Naive thymus-derived CD4-positive, alpha-beta T cell (primary cell): ENCODE measurements at regions not wholly inside any gene's neighbourhood (a gene's known extent, or its start where the extent isn't known, plus 50 kb on each side); places are given as distances from the start of the nearest gene placed in this dataset.

Experiments
- ATAC-seq: fragments of 150-1000 bp; cut with Tn5 transposase; 2 replicates; pipeline ENCODE4 v1.10.0; 2021; ENCODE audit warnings: mild to moderate bottlenecking, moderate library complexity
- CTCF ChIA-PET: fragments of 350-600 bp; sonication (Branson Sonifier 250); formaldehyde crosslinking; loops from one replicate; lab custom pipeline; 2021; ENCODE audit warnings: antibody characterized with exemption; lab: Charles Lee
- POLR2A ChIA-PET: fragments of 350-600 bp; sonication (Branson Sonifier 250); formaldehyde crosslinking; loops from one replicate; lab custom pipeline; 2021; ENCODE audit warnings: antibody characterized with exemption, inconsistent platforms; lab: Charles Lee
- DNase-seq, 9 donors: peaks; one replicate each; pipeline versions ENCODE4 v3.0.0 to v3.0.0-alpha.2; 2020 to 2022; ENCODE audit warnings: mixed read lengths in 1 of 9
- H3K27ac ChIP-seq: one replicate; pipeline ENCODE4 v1.7.0; 2013; ENCODE audit warnings: mild to moderate bottlenecking, low read depth, low read length, moderate library complexity
- H3K27me3 ChIP-seq, 2 donors: one replicate each; pipeline ENCODE4 v1.7.0; 2013; ENCODE audit warnings: low read length in 2 of 2, mild to moderate bottlenecking in 2 of 2, moderate library complexity in 2 of 2; ENCODE audit not compliant: control insufficient read depth in 2 of 2, insufficient read depth in 2 of 2
- H3K36me3 ChIP-seq, 3 experiments: 1 replicate in 2 of 3; 2 replicates in 1 of 3; pipeline ENCODE4 v1.7.0; 2013; ENCODE audit warnings: low read length in 3 of 3, mild to moderate bottlenecking in 3 of 3, moderate library complexity in 1 of 3; ENCODE audit not compliant: insufficient read depth in 3 of 3, control insufficient read depth in 2 of 3
- H3K4me1 ChIP-seq, 2 donors: one replicate each; pipeline ENCODE4 v1.7.0; 2013; ENCODE audit warnings: low read length in 2 of 2, mild to moderate bottlenecking in 2 of 2, moderate library complexity in 1 of 2; ENCODE audit not compliant: control insufficient read depth in 2 of 2, insufficient read depth in 2 of 2
- H3K4me3 ChIP-seq: 2 replicates; pipeline ENCODE4 v1.7.0; 2013; ENCODE audit warnings: mild to moderate bottlenecking, low read length
- H3K9me3 ChIP-seq, 3 experiments: 1 replicate in 2 of 3; 2 replicates in 1 of 3; pipeline ENCODE4 v1.7.0; 2013; ENCODE audit warnings: low read length in 3 of 3; ENCODE audit not compliant: control insufficient read depth in 2 of 3
- H3K27ac Mint-ChIP-seq, 9 donors: one replicate each; pipeline ENCODE4 v1.8.0; 2020 to 2022; ENCODE audit warnings: mixed read lengths in 9 of 9, mild to moderate bottlenecking in 8 of 9, moderate library complexity in 5 of 9, inconsistent platforms in 2 of 9
- H3K27me3 Mint-ChIP-seq, 5 donors: one replicate each; pipeline ENCODE4 v1.8.0; 2021 to 2022; ENCODE audit warnings: mixed read lengths in 5 of 5, mild to moderate bottlenecking in 1 of 5
- H3K36me3 Mint-ChIP-seq, 5 donors: one replicate each; pipeline ENCODE4 v1.8.0; 2020 to 2022; ENCODE audit warnings: mixed read lengths in 5 of 5, mild to moderate bottlenecking in 3 of 5, inconsistent platforms in 1 of 5
- H3K4me1 Mint-ChIP-seq, 7 donors: one replicate each; pipeline ENCODE4 v1.8.0; 2020 to 2022; ENCODE audit warnings: mixed read lengths in 7 of 7, mild to moderate bottlenecking in 3 of 7, inconsistent platforms in 1 of 7
- H3K4me3 Mint-ChIP-seq, 10 donors: one replicate each; pipeline ENCODE4 v1.8.0; 2020 to 2022; ENCODE audit warnings: mild to moderate bottlenecking in 10 of 10, mixed read lengths in 10 of 10, moderate library complexity in 6 of 10, inconsistent platforms in 2 of 10
- H3K9me3 Mint-ChIP-seq, 11 donors: one replicate each; pipeline ENCODE4 v1.8.0; 2020 to 2022; ENCODE audit warnings: mixed read lengths in 11 of 11, mild to moderate bottlenecking in 4 of 11, inconsistent platforms in 1 of 11, moderate library complexity in 1 of 11
- intact Hi-C, 2 donors: fragments of 100-400 bp; cut with micrococcal nuclease; formaldehyde crosslinking; loops; one replicate each; pipeline ENCODE4 v1.15.1; 2023

GRCh38 chr15:79721256-79721655 lies 175.6 kb downstream of the MTHFS start:
- Histone ChIP-seq H3K9me3 (no peaks in the 10 kb centered on the region), H3K4me3 (no peak overlapping the region), H3K4me1 (no peaks in the 10 kb centered on the region), H3K27ac (no peak overlapping the region), H3K27me3 (no peaks in the 10 kb centered on the region), H3K36me3 (no peaks in the 10 kb centered on the region)
- ChIA-PET POLR2A (no interaction called here), CTCF (no interaction called here)
- peaks cover 5 to 36% (median 14%) of the 10 kb centered on the region in 5 donors for H3K27me3 Mint-ChIP-seq
- peaks cover 0 to 7% (median 0%) of the 10 kb centered on the region in 11 donors for H3K9me3 Mint-ChIP-seq
- DNase-seq = no peak
- no peak overlapping the region for H3K4me3 Mint-ChIP-seq
- no peak overlapping the region for H3K27ac Mint-ChIP-seq
- no peaks in the 10 kb centered on the region for H3K4me1 Mint-ChIP-seq
- no peak for ATAC-seq
- H3K36me3 Mint-ChIP-seq = no peaks in the 10 kb centered on the region
- intact Hi-C loops = no loop called here

- ATAC-seq (no peak), DNase-seq (no peak)
- H3K27ac Mint-ChIP-seq = no peak overlapping the region
- H3K36me3 Mint-ChIP-seq = peaks cover 0 to 4% (median 0%) of the 10 kb centered on the region in 5 donors
- Histone ChIP-seq H3K4me1 (no peaks in the 10 kb centered on the region), H3K36me3 (no peaks in the 10 kb centered on the region), H3K27me3 (no peaks in the 10 kb centered on the region), H3K4me3 (no peak overlapping the region), H3K9me3 (no peaks in the 10 kb centered on the region), H3K27ac (no peak overlapping the region)
- H3K27me3 Mint-ChIP-seq = peaks cover 10 to 45% (median 30%) of the 10 kb centered on the region in 5 donors
- H3K4me1 Mint-ChIP-seq = no peaks in the 10 kb centered on the region
- POLR2A ChIA-PET = no interaction called here
- no peak overlapping the region for H3K4me3 Mint-ChIP-seq
- intact Hi-C loops = no loop called here
- CTCF ChIA-PET = interaction anchor here (0.6 kb wide), 1 partner anchor 111 kb away, joined by 3 read pairs; no protein-coding TSS in a partner anchor
- peaks cover 0 to 7% (median 0%) of the 10 kb centered on the region in 11 donors for H3K9me3 Mint-ChIP-seq
These were observed 172.5 kb downstream of the MTHFS start for GRCh38 chr15:79724312-79724711.

- no peak for DNase-seq
- Mint-ChIP-seq H3K27me3 (peaks cover 14 to 48% (median 35%) of the 10 kb centered on the region in 5 donors), H3K27ac (no peak overlapping the region), H3K4me1 (no peaks in the 10 kb centered on the region), H3K4me3 (no peak overlapping the region), H3K36me3 (peaks cover 0 to 5% (median 0%) of the 10 kb centered on the region in 5 donors), H3K9me3 (peaks cover 0 to 8% (median 0%) of the 10 kb centered on the region in 11 donors)
- no peak overlapping the region for H3K4me3 ChIP-seq
- ChIA-PET POLR2A (no interaction called here), CTCF (no interaction called here)
- ATAC-seq = no peak
- H3K27me3 ChIP-seq = no peaks in the 10 kb centered on the region
- intact Hi-C loops = no loop called here
- H3K36me3 ChIP-seq = no peaks in the 10 kb centered on the region
- no peak overlapping the region for H3K27ac ChIP-seq
- H3K9me3 ChIP-seq = no peaks in the 10 kb centered on the region
- no peaks in the 10 kb centered on the region for H3K4me1 ChIP-seq
These were observed 172.0 kb downstream of the MTHFS start for GRCh38 chr15:79724804-79725203.

GRCh38 chr15:79728867-79729266 lies 167.9 kb downstream of the MTHFS start:
- Histone ChIP-seq H3K4me3 (no peak overlapping the region), H3K4me1 (no peaks in the 10 kb centered on the region), H3K9me3 (no peaks in the 10 kb centered on the region), H3K36me3 (no peaks in the 10 kb centered on the region), H3K27me3 (no peaks in the 10 kb centered on the region), H3K27ac (no peak overlapping the region)
- Mint-ChIP-seq H3K4me3 (no peak overlapping the region), H3K36me3 (peaks cover 0 to 5% (median 0%) of the 10 kb centered on the region in 5 donors), H3K4me1 (no peaks in the 10 kb centered on the region), H3K27ac (no peak overlapping the region), H3K9me3 (peaks cover 0 to 5% (median 2%) of the 10 kb centered on the region in 11 donors), H3K27me3 (peaks cover 8 to 35% (median 32%) of the 10 kb centered on the region in 5 donors)
- ChIA-PET CTCF (no interaction called here), POLR2A (no interaction called here)
- ATAC-seq (no peak), DNase-seq (no peak)
- intact Hi-C loops = no loop called here

GRCh38 chr15:79736435-79737000 lies 160.3 kb downstream of the MTHFS start:
- no peak overlapping the region for H3K27ac Mint-ChIP-seq
- CTCF ChIA-PET = no interaction called here
- ATAC-seq (no peak), DNase-seq (no peak)
- no peak overlapping the region for H3K4me3 Mint-ChIP-seq
- no peaks in the 10 kb centered on the region for H3K4me1 Mint-ChIP-seq
- Histone ChIP-seq H3K27me3 (no peaks in the 10 kb centered on the region), H3K4me3 (no peak overlapping the region), H3K4me1 (no peaks in the 10 kb centered on the region), H3K36me3 (no peaks in the 10 kb centered on the region), H3K27ac (no peak overlapping the region), H3K9me3 (no peaks in the 10 kb centered on the region)
- POLR2A ChIA-PET = no interaction called here
- H3K9me3 Mint-ChIP-seq = peaks cover 0 to 5% (median 3%) of the 10 kb centered on the region in 11 donors
- H3K36me3 Mint-ChIP-seq = no peaks in the 10 kb centered on the region
- intact Hi-C loops = no loop called here
- H3K27me3 Mint-ChIP-seq = peaks cover 7 to 18% (median 9%) of the 10 kb centered on the region in 5 donors

GRCh38 chr15:79738143-79738542 lies 158.7 kb downstream of the MTHFS start:
- DNase-seq (no peak), ATAC-seq (no peak)
- no peak overlapping the region for H3K27ac ChIP-seq
- no peaks in the 10 kb centered on the region for H3K27me3 ChIP-seq
- Mint-ChIP-seq H3K4me3 (no peak overlapping the region), H3K9me3 (peaks cover 0 to 5% (median 3%) of the 10 kb centered on the region in 11 donors), H3K36me3 (no peaks in the 10 kb centered on the region), H3K4me1 (no peaks in the 10 kb centered on the region), H3K27ac (no peak overlapping the region), H3K27me3 (peaks cover 0 to 11% (median 10%) of the 10 kb centered on the region in 5 donors)
- H3K36me3 ChIP-seq = no peaks in the 10 kb centered on the region
- H3K9me3 ChIP-seq = no peaks in the 10 kb centered on the region
- ChIA-PET CTCF (no interaction called here), POLR2A (no interaction called here)
- H3K4me1 ChIP-seq = no peaks in the 10 kb centered on the region
- no peak overlapping the region for H3K4me3 ChIP-seq
- intact Hi-C loops = no loop called here

GRCh38 chr15:79740561-79740960 lies 156.3 kb downstream of the MTHFS start:
- Mint-ChIP-seq H3K36me3 (no peaks in the 10 kb centered on the region), H3K27ac (no peak overlapping the region), H3K27me3 (peaks cover 0 to 10% (median 5%) of the 10 kb centered on the region in 5 donors), H3K4me3 (no peak overlapping the region), H3K9me3 (peaks cover 0 to 10% (median 3%) of the 10 kb centered on the region in 11 donors), H3K4me1 (no peaks in the 10 kb centered on the region)
- intact Hi-C loops = no loop called here
- ATAC-seq = no peak
- POLR2A ChIA-PET = no interaction called here
- Histone ChIP-seq H3K4me1 (no peaks in the 10 kb centered on the region), H3K36me3 (no peaks in the 10 kb centered on the region), H3K9me3 (no peaks in the 10 kb centered on the region), H3K27me3 (no peaks in the 10 kb centered on the region), H3K4me3 (no peak overlapping the region), H3K27ac (no peak overlapping the region)
- no peak for DNase-seq
- CTCF ChIA-PET = no interaction called here
